ENCODE measurements at regions not wholly inside any gene's neighbourhood (a gene's known extent, or its start where the extent isn't known, plus 50 kb on each side); places are given as distances from the start of the nearest gene placed in this dataset.

DNA sequence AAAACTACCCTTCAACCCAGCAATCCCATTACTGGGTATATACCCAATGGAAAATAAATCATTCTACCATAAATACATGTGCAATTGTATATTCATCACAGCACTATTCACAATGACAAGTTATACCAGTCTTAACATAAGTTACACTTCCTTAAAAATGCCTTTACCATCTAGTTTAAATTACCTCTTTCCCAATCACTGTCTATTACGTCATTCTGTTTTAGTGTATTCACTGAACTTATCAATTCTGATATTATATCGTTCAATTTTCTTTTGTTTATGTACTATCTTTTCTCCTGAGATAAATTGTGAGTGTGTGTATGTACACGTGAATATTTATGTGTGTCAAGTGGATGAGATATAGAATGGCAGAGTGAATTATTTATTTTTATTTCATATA lies 1416.8 kb downstream of the OLFM4 start:
- TF ChIP-seq POLR2AphosphoS5 (IDR thresholded peaks at IDR 0.05; ENCODE audit: low read depth, low read length): no peak
- TF ChIP-seq CTCF (IDR thresholded peaks at IDR 0.05; ENCODE audit: control extremely low read depth in 1 of 3, insufficient read depth in 1 of 3, low read depth in 1 of 3, low read length in 3 of 3): no peak
- TF ChIP-seq EP300 (IDR thresholded peaks at IDR 0.05; ENCODE audit: borderline replicate concordance in 1 of 2, low read depth in 2 of 2, low read length in 2 of 2): no peak
- TF ChIP-seq TEAD4 (IDR thresholded peaks at IDR 0.05; ENCODE audit: low read depth, low read length): no peak
- no peak for TF ChIP-seq CBX5 (IDR thresholded peaks at IDR 0.05; ENCODE audit: low read depth, low read length)
- no peak for TF ChIP-seq USF2 (IDR thresholded peaks at IDR 0.05; ENCODE audit: low read length)
- no peak for TF ChIP-seq SIRT6 (IDR thresholded peaks at IDR 0.05; ENCODE audit: low read length)
- TF ChIP-seq TAF1 (IDR thresholded peaks at IDR 0.05; ENCODE audit: low read depth, low read length): no peak
- no peak for TF ChIP-seq POLR2A (IDR thresholded peaks at IDR 0.05; ENCODE audit: control extremely low read depth in 1 of 2, low read depth in 2 of 2, low read length in 2 of 2)
- TF ChIP-seq CBX8 (IDR thresholded peaks at IDR 0.05; ENCODE audit: borderline replicate concordance, low read depth, low read length): no peak
- no peak for TF ChIP-seq ASH2L (IDR thresholded peaks at IDR 0.05; ENCODE audit: low read length)
- no peak for TF ChIP-seq YY1 (IDR thresholded peaks at IDR 0.05; ENCODE audit: low read depth, low read length)

Data from H1 (cell line).